Gastrocnemius medialis (tissue), 4 donors: ENCODE measurements at regions not wholly inside any gene's neighbourhood (a gene's known extent, or its start where the extent isn't known, plus 50 kb on each side); places are given as distances from the start of the nearest gene placed in this dataset.

ENCODE experiments used
- ATAC-seq, 2 donors: fragments of 150-250 bp; one replicate each; pipeline ENCODE4 v1.9.1; 2016
- DNase-seq, 2 donors: peaks; one replicate each; pipeline ENCODE4 v3.0.0-alpha.2; 2019
- H3K27ac ChIP-seq, 4 donors: fragments of 200-600 bp; sonication (generic); 1 replicate in 1 of 4; 2 replicates in 3 of 4; pipeline ENCODE4 v1.5.1; 2016 to 2018; ENCODE audit warnings: mild to moderate bottlenecking in 2 of 4, moderate library complexity in 1 of 4
- H3K27me3 ChIP-seq, 3 donors: fragments of 200-600 bp; sonication (generic) in 2 of 3; 1 replicate in 1 of 3; 2 replicates in 2 of 3; pipeline versions ENCODE4 v1.5.1 to v1.6.0; 2016 to 2019; ENCODE audit warnings: mild to moderate bottlenecking in 1 of 3, moderate library complexity in 1 of 3
- H3K36me3 ChIP-seq, 2 donors: fragments of 200-600 bp; sonication (generic) in 1 of 2; one replicate each; pipeline ENCODE4 v1.5.1; 2017 to 2018
- H3K4me1 ChIP-seq, 2 donors: fragments of 200-600 bp; sonication (generic) in 1 of 2; one replicate each; pipeline ENCODE4 v1.5.1; 2016 to 2017; ENCODE audit warnings: mild to moderate bottlenecking in 2 of 2
- H3K4me3 ChIP-seq, 4 donors: fragments of 200-600 bp; sonication (generic) in 3 of 4; 1 replicate in 1 of 4; 2 replicates in 3 of 4; pipeline ENCODE4 v1.5.1; 2016 to 2019; ENCODE audit warnings: mild to moderate bottlenecking in 2 of 4
- H3K9me3 ChIP-seq, 3 donors: fragments of 200-600 bp; sonication (generic) in 2 of 3; 1 replicate in 1 of 3; 2 replicates in 2 of 3; pipeline ENCODE4 v1.5.1; 2016 to 2019
- CTCF ChIP-seq, 5 experiments: fragments of 450-650 bp in 3 of 5; fragments of 200-600 bp in 2 of 5; sonication (generic) in 2 of 5; IDR thresholded peaks in 4 of 5; conservative IDR thresholded peaks in 1 of 5; 1 replicate in 4 of 5; 2 replicates in 1 of 5; pipeline ENCODE4 v1.5.1; 2016 to 2019; ENCODE audit warnings: antibody characterized with exemption in 5 of 5, mild to moderate bottlenecking in 3 of 5, moderate library complexity in 3 of 5
- POLR2A ChIP-seq, 2 donors: fragments of 450-650 bp; IDR thresholded peaks; one replicate each; pipeline ENCODE4 v1.6.1; 2017; ENCODE audit warnings: antibody characterized with exemption in 2 of 2, mild to moderate bottlenecking in 2 of 2, moderate library complexity in 2 of 2
- in situ Hi-C, 4 donors: fragments of 200-750 bp; cut with MboI; loops; one replicate each; pipeline versions ENCODE4 v1.15.0 to v1.8.0; 2017; ENCODE audit warnings: low sequenced_read_pairs in 4 of 4
- intact Hi-C: fragments of 100-400 bp; cut with DNase I; formaldehyde crosslinking; loops from one replicate; pipeline ENCODE4 v1.15.1; 2023; ENCODE audit warnings: low total_unique reads

- in situ Hi-C loops, result no loop called here
These were observed 359.4 kb downstream of the MZT1 start for GRCh38 chr13:72368031-72368430.

GRCh38 chr13:72346716-72347115, 380.7 kb downstream of the MZT1 start:
- no peaks in the 10 kb centered on the region for H3K4me1 ChIP-seq
- in situ Hi-C loops, result loop anchor here in 1 of 4 donors (25.0 kb wide), 1 partner anchor 109 kb away; no protein-coding TSS in a partner anchor
- H3K27me3 ChIP-seq, result no peaks in the 10 kb centered on the region
- TF ChIP-seq CTCF (IDR thresholded peaks at IDR 0.05 in 4 of 5, conservative IDR thresholded peaks at IDR 0.05 in 1 of 5), result no peak
- TF ChIP-seq POLR2A (IDR thresholded peaks at IDR 0.05), result no peak
- intact Hi-C loops, result no loop called here
- DNase-seq, result no peak
- ATAC-seq, result no peak
- H3K36me3 ChIP-seq, result no peaks in the 10 kb centered on the region
- no peak overlapping the region for H3K27ac ChIP-seq
- no peak overlapping the region for H3K4me3 ChIP-seq
- no peaks in the 10 kb centered on the region for H3K9me3 ChIP-seq

More at GRCh38 chr13:72368031-72368430, 359.4 kb downstream of the MZT1 start:
- TF ChIP-seq CTCF (IDR thresholded peaks at IDR 0.05 in 4 of 5, conservative IDR thresholded peaks at IDR 0.05 in 1 of 5) (no peak), POLR2A (IDR thresholded peaks at IDR 0.05) (no peak)
- Histone ChIP-seq H3K9me3 (no peaks in the 10 kb centered on the region), H3K4me1 (no peaks in the 10 kb centered on the region), H3K36me3 (no peaks in the 10 kb centered on the region), H3K4me3 (no peak overlapping the region), H3K27ac (no peak overlapping the region), H3K27me3 (no peaks in the 10 kb centered on the region)
- intact Hi-C loops, result no loop called here
- DNase-seq (no peak), ATAC-seq (no peak)

GRCh38 chr13:72342364-72342763, 385.1 kb downstream of the MZT1 start:
- intact Hi-C loops, result no loop called here
- H3K36me3 ChIP-seq, result no peaks in the 10 kb centered on the region
- ATAC-seq (no peak), DNase-seq (no peak)
- in situ Hi-C loops, result loop anchor here in 1 of 4 donors (25.0 kb wide), 1 partner anchor 105 kb away; no protein-coding TSS in a partner anchor
- H3K4me3 ChIP-seq, result no peak overlapping the region
- H3K4me1 ChIP-seq, result no peaks in the 10 kb centered on the region
- no peaks in the 10 kb centered on the region for H3K27me3 ChIP-seq
- H3K27ac ChIP-seq, result no peak overlapping the region
- TF ChIP-seq POLR2A (IDR thresholded peaks at IDR 0.05), result no peak
- TF ChIP-seq CTCF (IDR thresholded peaks at IDR 0.05 in 4 of 5, conservative IDR thresholded peaks at IDR 0.05 in 1 of 5), result no peak
- H3K9me3 ChIP-seq, result no peaks in the 10 kb centered on the region

- TF ChIP-seq POLR2A (IDR thresholded peaks at IDR 0.05) (no peak), CTCF (IDR thresholded peaks at IDR 0.05 in 4 of 5, conservative IDR thresholded peaks at IDR 0.05 in 1 of 5) (no peak)
- Histone ChIP-seq H3K36me3 (no peaks in the 10 kb centered on the region), H3K27ac (no peak overlapping the region), H3K4me3 (no peak overlapping the region), H3K27me3 (no peaks in the 10 kb centered on the region), H3K4me1 (no peaks in the 10 kb centered on the region), H3K9me3 (no peaks in the 10 kb centered on the region)
- DNase-seq, result no peak
- ATAC-seq, result no peak
- intact Hi-C loops, result no loop called here
- in situ Hi-C loops, result loop anchor here in 1 of 4 donors (25.0 kb wide), 1 partner anchor 105 kb away; no protein-coding TSS in a partner anchor
These were observed 385.5 kb downstream of the MZT1 start for GRCh38 chr13:72341904-72342303.
